Mesendoderm (in vitro differentiated cells): ENCODE measurements at regions not wholly inside any gene's neighbourhood (a gene's known extent, or its start where the extent isn't known, plus 50 kb on each side); places are given as distances from the start of the nearest gene placed in this dataset.

Source experiments
- DNase-seq: peaks from one replicate; pipeline ENCODE4 v3.0.0; 2013
- H2AK5ac ChIP-seq: 2 replicates; pipeline ENCODE4 v1.6.1; 2013; ENCODE audit warnings: low read length, inconsistent platforms
- H2BK120ac ChIP-seq: 2 replicates; pipeline ENCODE4 v1.6.1; 2013; ENCODE audit warnings: low read depth, mild to moderate bottlenecking, low read length, moderate library complexity, mixed read lengths
- H2BK15ac ChIP-seq: replicated peaks from 2 replicates; pipeline ENCODE4 v1.6.1; 2013; ENCODE audit warnings: low read depth, mild to moderate bottlenecking, moderate library complexity
- H2BK5ac ChIP-seq: 2 replicates; pipeline ENCODE4 v1.6.1; 2013; ENCODE audit warnings: low read length, inconsistent platforms
- H3K18ac ChIP-seq: 2 replicates; pipeline ENCODE4 v1.6.1; 2013; ENCODE audit warnings: mild to moderate bottlenecking, low read length, mixed read lengths
- H3K23ac ChIP-seq: one replicate; pipeline ENCODE4 v1.6.1; 2013; ENCODE audit warnings: low read length
- H3K27ac ChIP-seq: 2 replicates; pipeline ENCODE4 v1.5.1; 2013; ENCODE audit warnings: low read depth, mild to moderate bottlenecking, inconsistent platforms, low read length, moderate library complexity
- H3K27me3 ChIP-seq: 2 replicates; pipeline ENCODE4 v1.6.1; 2013; ENCODE audit warnings: low read length, control low read depth, mild to moderate bottlenecking, inconsistent platforms; ENCODE audit not compliant: insufficient read depth, poor library complexity
- H3K36me3 ChIP-seq: 2 replicates; pipeline ENCODE4 v1.6.1; 2013; ENCODE audit warnings: low read length, inconsistent platforms; ENCODE audit not compliant: control insufficient read depth, insufficient read depth
- H3K4ac ChIP-seq: one replicate; pipeline ENCODE4 v1.6.1; 2013; ENCODE audit warnings: low read depth, mild to moderate bottlenecking, low read length, moderate library complexity
- H3K4me1 ChIP-seq: 2 replicates; pipeline ENCODE4 v1.6.1; 2013; ENCODE audit warnings: low read depth, low read length, inconsistent platforms; ENCODE audit not compliant: control insufficient read depth
- H3K4me2 ChIP-seq: 2 replicates; pipeline ENCODE4 v1.6.1; 2013; ENCODE audit warnings: low read length
- H3K4me3 ChIP-seq: 2 replicates; pipeline ENCODE4 v1.5.1; 2013; ENCODE audit warnings: mild to moderate bottlenecking, low read length
- H3K56ac ChIP-seq: one replicate; pipeline ENCODE4 v1.6.1; 2013; ENCODE audit warnings: low read length
- H3K79me1 ChIP-seq: 2 replicates; pipeline ENCODE4 v1.6.1; 2013; ENCODE audit warnings: low read length, inconsistent platforms
- H3K79me2 ChIP-seq: 2 replicates; pipeline ENCODE4 v1.6.1; 2013; ENCODE audit warnings: mild to moderate bottlenecking, low read length; ENCODE audit not compliant: control insufficient read depth, insufficient read depth
- H3K9ac ChIP-seq: 2 replicates; pipeline ENCODE4 v1.6.1; 2013; ENCODE audit warnings: low read length, inconsistent platforms
- H4K5ac ChIP-seq: one replicate; pipeline ENCODE4 v1.6.1; 2013; ENCODE audit warnings: low read length
- H4K8ac ChIP-seq: one replicate; pipeline ENCODE4 v1.6.1; 2013; ENCODE audit warnings: low read depth, mild to moderate bottlenecking, control low read depth, low read length, moderate library complexity
- WGBS: extraction: QIAGEN DNeasy Blood & Tissue Kit; methylation state at CpG from one replicate; pipeline ENCODE4 v1.1.7; 2013; ENCODE audit warnings: low lambda C conversion rate, missing lambda C conversion rate; ENCODE audit not compliant: insufficient coverage; ENCODE audit errors: extremely low coverage; 5-methylcytosine and 5-hydroxymethylcytosine counted together

DNA sequence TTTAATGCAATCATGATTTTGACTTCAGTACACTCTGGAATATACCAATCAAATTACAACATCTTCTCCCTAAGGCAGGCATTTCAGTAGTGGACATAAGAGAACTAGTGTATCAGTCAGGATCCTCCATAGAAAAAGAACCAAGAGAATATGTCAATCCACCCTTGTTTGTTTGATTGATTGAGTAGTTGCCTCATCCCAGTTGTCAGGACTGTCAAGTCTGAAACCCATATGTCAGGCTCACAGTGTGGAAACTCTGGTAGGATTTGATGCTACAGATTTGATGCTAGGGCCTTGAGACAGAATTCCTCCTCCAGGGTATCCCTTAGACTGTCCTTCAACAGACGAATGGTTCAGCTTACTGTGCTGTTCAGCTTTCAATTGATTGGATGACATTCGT lies 375.0 kb downstream of the ETS1 start:
- no peak overlapping the region for H3K56ac ChIP-seq

DNA sequence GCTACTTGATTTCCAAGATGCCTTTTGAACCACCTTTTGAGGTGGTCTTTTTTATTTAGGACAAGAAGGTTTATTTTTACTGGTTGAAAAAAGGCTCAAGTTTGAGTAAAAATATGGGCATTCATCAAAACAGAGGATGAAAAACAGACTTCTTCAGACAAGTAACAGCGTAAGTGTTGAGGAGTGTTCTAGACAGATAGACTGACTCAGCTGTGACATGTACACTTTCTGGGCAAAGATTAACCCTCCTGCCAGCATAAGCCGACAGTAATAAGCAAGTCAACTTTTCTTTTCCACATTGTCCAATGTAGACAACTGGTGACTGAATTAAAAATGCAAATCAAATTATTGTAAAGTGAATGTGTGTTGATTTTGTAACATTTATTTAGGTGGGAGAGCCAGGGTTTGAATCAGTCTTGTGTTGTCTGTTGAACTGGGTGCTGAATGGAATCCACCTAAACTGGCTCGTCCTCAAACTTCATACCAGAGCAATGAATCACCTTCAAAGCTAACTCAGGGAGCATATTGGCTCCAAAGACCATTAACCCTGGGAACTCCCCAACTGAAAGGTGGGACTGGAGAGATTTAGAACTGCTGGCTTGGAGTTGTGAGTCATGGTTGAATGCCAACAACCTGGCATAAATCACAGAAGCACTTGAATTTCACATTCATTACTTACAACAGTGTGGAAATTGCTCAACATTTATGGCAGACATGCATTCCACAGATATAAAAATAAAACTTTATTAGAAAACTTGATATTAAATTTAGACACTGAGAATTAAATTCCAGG lies 377.0 kb downstream of the ETS1 start:
- Histone ChIP-seq H3K4me1 (no peaks in the 10 kb centered on the region), H3K79me1 (no peaks in the 10 kb centered on the region), H2BK15ac (no peak overlapping the region), H3K56ac (no peak overlapping the region), H3K9ac (no peak overlapping the region), H2BK5ac (no peak overlapping the region), H3K4me3 (no peak overlapping the region), H3K27me3 (no peaks in the 10 kb centered on the region), H3K18ac (no peak overlapping the region), H4K8ac (no peak overlapping the region), H3K4me2 (no peak overlapping the region), H3K36me3 (no peaks in the 10 kb centered on the region), H4K5ac (no peak overlapping the region), H2AK5ac (no peak overlapping the region), H2BK120ac (no peak overlapping the region), H3K27ac (no peak overlapping the region), H3K23ac (no peak overlapping the region), H3K79me2 (no peaks in the 10 kb centered on the region), H3K4ac (no peak overlapping the region)
- WGBS = no CpG with 5 or more reads among the region's 3 CpGs
- peak; percentile 97 for DNase-seq

More for the DNA sequence above, 375.0 kb downstream of the ETS1 start:
- Histone ChIP-seq H3K4me3 (no peak overlapping the region), H4K8ac (no peak overlapping the region), H3K4ac (no peak overlapping the region), H3K9ac (no peak overlapping the region), H3K36me3 (no peaks in the 10 kb centered on the region), H4K5ac (no peak overlapping the region), H3K18ac (no peak overlapping the region), H3K79me1 (no peaks in the 10 kb centered on the region), H3K27ac (no peak overlapping the region), H2AK5ac (no peak overlapping the region), H3K23ac (no peak overlapping the region), H2BK15ac (no peak overlapping the region), H3K4me2 (no peak overlapping the region), H3K27me3 (no peaks in the 10 kb centered on the region), H3K79me2 (no peaks in the 10 kb centered on the region), H2BK120ac (no peak overlapping the region), H3K4me1 (no peaks in the 10 kb centered on the region), H2BK5ac (no peak overlapping the region)
- DNase-seq = no peak
- WGBS = no CpG with 5 or more reads among the region's 2 CpGs

DNA sequence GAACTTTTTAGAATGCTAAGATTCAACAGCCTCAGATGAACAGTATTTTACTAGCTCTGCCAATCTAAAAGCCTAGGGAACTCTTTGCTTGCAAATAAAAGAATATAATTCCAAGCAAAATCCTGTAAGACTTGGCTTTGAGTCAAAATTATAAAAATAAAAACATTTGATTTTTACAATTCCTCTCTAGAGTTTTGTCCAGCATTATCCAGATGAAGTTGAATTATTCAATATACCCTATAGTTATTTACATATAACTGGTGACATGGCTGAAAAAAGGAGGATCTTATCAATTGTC lies 378.3 kb downstream of the ETS1 start:
- Histone ChIP-seq H3K27me3 (no peaks in the 10 kb centered on the region), H4K5ac (no peak overlapping the region), H3K4me2 (no peak overlapping the region), H3K18ac (no peak overlapping the region), H3K56ac (no peak overlapping the region), H3K4me3 (no peak overlapping the region), H3K79me1 (no peaks in the 10 kb centered on the region), H3K4ac (no peak overlapping the region), H3K79me2 (no peaks in the 10 kb centered on the region), H2AK5ac (no peak overlapping the region), H3K27ac (no peak overlapping the region), H4K8ac (no peak overlapping the region), H2BK120ac (no peak overlapping the region), H2BK15ac (no peak overlapping the region), H3K36me3 (no peaks in the 10 kb centered on the region), H3K4me1 (no peaks in the 10 kb centered on the region), H3K9ac (no peak overlapping the region), H2BK5ac (no peak overlapping the region), H3K23ac (no peak overlapping the region)
- no peak for DNase-seq

DNA sequence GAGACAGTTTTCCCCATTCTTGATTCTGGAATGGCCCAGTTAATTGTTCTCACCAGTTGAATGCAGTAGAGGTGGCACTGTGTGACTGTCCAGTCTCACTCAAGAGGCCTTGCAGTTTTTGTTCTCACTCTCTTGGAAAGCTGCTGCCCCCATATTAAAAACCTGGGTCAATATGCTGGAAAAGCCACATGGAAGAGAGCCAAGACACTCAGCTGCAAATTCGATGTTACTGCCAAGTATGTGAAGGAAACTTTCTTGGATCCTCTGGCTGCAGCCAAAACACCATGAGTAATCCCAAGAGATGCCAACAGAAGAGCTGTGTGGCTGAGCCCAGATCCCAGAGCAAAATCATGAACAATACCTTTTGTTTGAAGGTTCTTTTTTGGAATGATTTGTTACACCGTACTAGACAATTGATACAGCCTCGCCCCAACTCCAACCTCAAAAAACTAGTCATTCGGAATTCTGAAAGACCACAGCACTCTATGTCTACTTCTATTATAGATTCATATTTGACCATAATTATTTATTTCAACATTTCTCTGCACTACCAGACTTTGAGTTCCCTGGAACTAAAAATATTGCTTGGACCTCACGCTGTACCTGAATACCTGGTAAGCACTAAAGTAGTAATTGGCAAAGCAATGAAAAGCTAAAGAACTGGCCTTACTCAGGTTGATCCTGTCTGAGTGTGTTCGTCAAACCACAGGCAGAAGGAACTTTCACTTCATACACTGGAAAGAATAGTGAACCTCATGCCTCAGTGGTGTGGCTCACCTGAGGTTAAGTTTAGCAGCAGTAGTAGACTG lies 378.8 kb downstream of the ETS1 start:
- no peak for DNase-seq
- H2BK120ac ChIP-seq = no peak overlapping the region
- no peak overlapping the region for H3K18ac ChIP-seq
- H4K8ac ChIP-seq = no peak overlapping the region
- H2BK15ac ChIP-seq = no peak overlapping the region
- H3K79me2 ChIP-seq = no peaks in the 10 kb centered on the region
- no peaks in the 10 kb centered on the region for H3K27me3 ChIP-seq
- no peaks in the 10 kb centered on the region for H3K4me1 ChIP-seq
- H3K4ac ChIP-seq = no peak overlapping the region
- H3K23ac ChIP-seq = no peak overlapping the region
- no peak overlapping the region for H3K4me3 ChIP-seq
- no peak overlapping the region for H3K56ac ChIP-seq
- H2BK5ac ChIP-seq = no peak overlapping the region
- WGBS = no CpG with 5 or more reads among the region's 6 CpGs
- no peak overlapping the region for H3K4me2 ChIP-seq
- no peak overlapping the region for H3K9ac ChIP-seq
- no peaks in the 10 kb centered on the region for H3K79me1 ChIP-seq
- H3K36me3 ChIP-seq = no peaks in the 10 kb centered on the region
- no peak overlapping the region for H4K5ac ChIP-seq
- H2AK5ac ChIP-seq = no peak overlapping the region
- H3K27ac ChIP-seq = no peak overlapping the region

DNA sequence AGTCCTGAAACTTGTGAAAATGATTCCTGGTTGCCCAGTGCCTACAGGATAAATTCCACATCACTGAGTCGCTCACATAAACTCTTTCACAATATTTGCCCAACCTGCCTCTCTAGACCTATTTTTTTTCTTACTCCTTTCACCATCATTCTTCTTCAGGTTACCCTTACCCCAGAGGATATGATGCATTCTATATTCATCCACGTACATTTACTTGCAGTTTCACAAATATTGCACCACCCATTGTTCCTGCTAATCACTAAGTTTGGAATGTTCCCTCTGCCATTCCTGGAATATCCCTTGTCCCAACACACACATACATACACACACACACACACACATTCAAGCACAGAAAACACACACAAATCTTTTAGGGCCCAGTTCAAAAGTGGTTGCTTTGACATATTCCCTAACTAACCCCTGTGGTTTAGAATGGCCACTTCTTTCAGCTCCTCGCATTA lies 379.5 kb downstream of the ETS1 start:
- H3K27ac ChIP-seq = no peak overlapping the region
- no CpG with 5 or more reads among the region's 3 CpGs for WGBS

More for the DNA sequence above, 379.5 kb downstream of the ETS1 start:
- Histone ChIP-seq H3K4me3 (no peak overlapping the region), H2AK5ac (no peak overlapping the region), H2BK120ac (no peak overlapping the region), H3K23ac (no peak overlapping the region), H3K79me2 (no peaks in the 10 kb centered on the region), H4K5ac (no peak overlapping the region), H3K18ac (no peak overlapping the region), H2BK5ac (no peak overlapping the region), H3K4me2 (no peak overlapping the region), H3K79me1 (no peaks in the 10 kb centered on the region), H2BK15ac (no peak overlapping the region), H3K56ac (no peak overlapping the region), H3K4me1 (no peaks in the 10 kb centered on the region), H3K9ac (no peak overlapping the region), H3K27me3 (no peaks in the 10 kb centered on the region), H3K36me3 (no peaks in the 10 kb centered on the region), H3K4ac (no peak overlapping the region), H4K8ac (no peak overlapping the region)
- no peak for DNase-seq
